IPS DF 6.9 (cell line): ENCODE measurements at regions not wholly inside any gene's neighbourhood (a gene's known extent, or its start where the extent isn't known, plus 50 kb on each side); places are given as distances from the start of the nearest gene placed in this dataset.
"Not testable (repeated sequence)": the region's sequence is repeated elsewhere in the genome, so short reads cannot be mapped to it uniquely, and the experiment has no call there.

Source experiments
- DNase-seq: peaks from one replicate; pipeline ENCODE4 v3.0.0-alpha.2; 2013; ENCODE audit warnings: low read depth, low spot score
- H3K27ac ChIP-seq: one replicate; pipeline ENCODE4 v1.5.1; 2013; ENCODE audit warnings: low read length, control low read depth
- H3K27me3 ChIP-seq: 2 replicates; pipeline ENCODE4 v1.6.1; 2013; ENCODE audit warnings: mild to moderate bottlenecking, low read length; ENCODE audit not compliant: control insufficient read depth, insufficient read depth
- H3K36me3 ChIP-seq: 2 replicates; pipeline ENCODE4 v1.6.1; 2013; ENCODE audit warnings: low read length; ENCODE audit not compliant: control insufficient read depth, insufficient read depth
- H3K4me1 ChIP-seq: 2 replicates; pipeline ENCODE4 v1.6.1; 2013; ENCODE audit warnings: low read length; ENCODE audit not compliant: control insufficient read depth, insufficient read depth
- H3K4me3 ChIP-seq: 2 replicates; pipeline ENCODE4 v1.5.1; 2013; ENCODE audit warnings: mild to moderate bottlenecking, low read length
- H3K9me3 ChIP-seq: 2 replicates; pipeline ENCODE4 v1.6.1; 2013; ENCODE audit warnings: low read length, inconsistent platforms; ENCODE audit not compliant: control insufficient read depth, insufficient read depth
- WGBS: extraction: QIAGEN DNeasy Blood & Tissue Kit; methylation state at CpG from one replicate; pipeline ENCODE4 v1.1.7; 2013; ENCODE audit warnings: mixed read lengths, missing lambda C conversion rate; ENCODE audit not compliant: insufficient read length, insufficient coverage; 5-methylcytosine and 5-hydroxymethylcytosine counted together

DNA sequence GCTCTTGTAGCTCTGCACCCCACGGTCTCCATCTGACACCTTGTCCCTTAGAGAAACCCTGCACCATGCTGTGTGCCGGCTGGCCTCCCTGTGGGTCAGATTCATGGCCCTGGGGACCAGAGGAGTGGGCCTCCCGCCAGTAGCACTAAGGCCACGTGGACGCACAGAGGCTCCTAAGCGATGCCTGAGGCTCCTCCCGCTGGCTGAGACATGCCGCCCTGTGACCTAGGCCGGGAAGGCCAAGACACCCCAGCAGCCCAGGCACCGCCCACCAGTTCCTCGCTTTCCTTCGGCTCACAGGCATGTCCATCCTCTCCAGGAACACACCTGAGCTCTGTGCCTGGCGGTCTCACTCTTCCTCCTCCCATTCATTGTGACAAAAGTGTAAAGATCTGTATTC lies 311.0 kb downstream of the THBS2 start:
- H3K4me1 ChIP-seq: no peaks in the 10 kb centered on the region
- no peaks in the 10 kb centered on the region for H3K9me3 ChIP-seq
- no peak overlapping the region for H3K4me3 ChIP-seq
- H3K27me3 ChIP-seq: no peaks in the 10 kb centered on the region
- H3K27ac ChIP-seq: no peak overlapping the region
- no CpG with 5 or more reads among the region's 13 CpGs for WGBS
- H3K36me3 ChIP-seq: no peaks in the 10 kb centered on the region
- DNase-seq: no peak

DNA sequence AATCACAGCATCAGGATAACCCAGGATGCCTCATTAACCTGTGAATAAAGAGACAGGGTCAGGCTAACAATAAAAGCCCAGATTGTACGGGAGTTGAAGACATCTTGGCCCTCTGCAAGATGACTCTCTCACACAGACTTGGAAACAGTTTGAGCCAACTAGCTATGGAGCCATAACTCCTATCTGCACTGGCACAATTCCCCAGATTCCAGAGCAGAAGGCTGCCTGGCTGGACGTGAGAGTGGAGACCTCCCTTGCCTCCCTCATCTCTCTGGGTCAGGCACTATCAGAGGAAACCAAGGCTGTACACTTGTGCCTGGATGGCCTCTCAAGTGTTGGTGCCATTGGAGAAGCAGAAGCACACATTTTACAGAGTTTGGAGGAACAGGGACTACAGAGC lies 312.6 kb downstream of the THBS2 start:
- WGBS: no CpG with 5 or more reads among the region's 2 CpGs
- Histone ChIP-seq H3K4me1 (no peaks in the 10 kb centered on the region), H3K4me3 (no peak overlapping the region), H3K9me3 (no peaks in the 10 kb centered on the region), H3K36me3 (no peaks in the 10 kb centered on the region), H3K27me3 (no peaks in the 10 kb centered on the region), H3K27ac (no peak overlapping the region)
- DNase-seq: no peak

GRCh38 chr6:168939796-168940195 lies 313.9 kb downstream of the THBS2 start:
- Histone ChIP-seq H3K4me3 (no peak overlapping the region), H3K36me3 (no peaks in the 10 kb centered on the region), H3K27me3 (no peaks in the 10 kb centered on the region), H3K4me1 (no peaks in the 10 kb centered on the region), H3K9me3 (no peaks in the 10 kb centered on the region), H3K27ac (no peak overlapping the region)
- WGBS: no CpG with 5 or more reads among the region's 13 CpGs
- DNase-seq: no peak

- no CpG with 5 or more reads among the region's 4 CpGs for WGBS
- Histone ChIP-seq H3K36me3 (no peaks in the 10 kb centered on the region), H3K27me3 (no peaks in the 10 kb centered on the region), H3K27ac (no peak overlapping the region), H3K4me1 (no peaks in the 10 kb centered on the region), H3K9me3 (no peaks in the 10 kb centered on the region), H3K4me3 (no peak overlapping the region)
- DNase-seq: no peak
Observed at GRCh38 chr6:168939041-168939440, 314.6 kb downstream of the THBS2 start.

- DNase-seq: no peak
- no peak overlapping the region for H3K27ac ChIP-seq
- H3K9me3 ChIP-seq: no peaks in the 10 kb centered on the region
- no peaks in the 10 kb centered on the region for H3K4me1 ChIP-seq
- WGBS: no CpG with 5 or more reads among the region's 12 CpGs
- no peaks in the 10 kb centered on the region for H3K36me3 ChIP-seq
- H3K27me3 ChIP-seq: no peaks in the 10 kb centered on the region
- no peak overlapping the region for H3K4me3 ChIP-seq
Observed at GRCh38 chr6:168938546-168938945, 315.1 kb downstream of the THBS2 start.

- Histone ChIP-seq H3K4me1 (no peaks in the 10 kb centered on the region), H3K27me3 (no peaks in the 10 kb centered on the region), H3K36me3 (no peaks in the 10 kb centered on the region), H3K9me3 (peaks cover 3% of the 10 kb centered on the region; the same call in 1 of the 2 replicates), H3K4me3 (no peak overlapping the region), H3K27ac (no peak overlapping the region)
- no peak for DNase-seq
- no CpG with 5 or more reads among the region's 7 CpGs for WGBS
Observed at GRCh38 chr6:168937054-168937453, 316.6 kb downstream of the THBS2 start.

DNA sequence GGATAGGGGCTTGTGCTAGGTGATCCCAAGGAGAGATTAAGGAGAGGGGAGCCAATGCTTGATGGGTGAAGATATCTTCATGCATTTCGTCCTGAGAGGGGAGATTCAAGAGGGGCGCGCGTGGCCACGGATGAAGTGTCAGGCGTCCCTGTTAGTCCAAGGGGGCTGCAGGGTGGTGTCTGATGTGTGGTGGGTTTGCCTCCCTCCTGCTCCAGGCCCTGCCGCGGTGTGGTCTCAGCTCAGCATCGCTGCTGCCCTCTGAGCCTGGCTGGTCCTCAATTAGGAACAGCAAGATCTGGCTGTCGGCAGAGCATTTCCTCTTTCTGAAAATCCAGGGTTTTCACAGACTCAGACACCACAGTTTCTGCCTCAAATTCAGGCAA lies 318.0 kb downstream of the THBS2 start:
- H3K4me1 ChIP-seq: no peaks in the 10 kb centered on the region
- no peak overlapping the region for H3K4me3 ChIP-seq
- H3K27me3 ChIP-seq: no peaks in the 10 kb centered on the region
- H3K9me3 ChIP-seq: peaks cover 3% of the 10 kb centered on the region; the same call in 1 of the 2 replicates
- H3K36me3 ChIP-seq: no peaks in the 10 kb centered on the region
- WGBS: no CpG with 5 or more reads among the region's 10 CpGs
- DNase-seq: no peak
- no peak overlapping the region for H3K27ac ChIP-seq

- no peak overlapping the region for H3K4me3 ChIP-seq
- H3K27ac ChIP-seq: no peak overlapping the region
- no CpG with 5 or more reads among the region's 25 CpGs for WGBS
- H3K27me3 ChIP-seq: no peaks in the 10 kb centered on the region
- DNase-seq: no peak
- H3K9me3 ChIP-seq: peaks cover 3% of the 10 kb centered on the region; the same call in 1 of the 2 replicates
- no peaks in the 10 kb centered on the region for H3K36me3 ChIP-seq
- H3K4me1 ChIP-seq: no peaks in the 10 kb centered on the region
Observed at GRCh38 chr6:168934660-168935627, 318.7 kb downstream of the THBS2 start.

- H3K27ac ChIP-seq: not testable (repeated sequence)
- no CpG with 5 or more reads among the region's 16 CpGs for WGBS
Observed at GRCh38 chr6:168932171-168932570, 321.5 kb downstream of the THBS2 start.

DNA sequence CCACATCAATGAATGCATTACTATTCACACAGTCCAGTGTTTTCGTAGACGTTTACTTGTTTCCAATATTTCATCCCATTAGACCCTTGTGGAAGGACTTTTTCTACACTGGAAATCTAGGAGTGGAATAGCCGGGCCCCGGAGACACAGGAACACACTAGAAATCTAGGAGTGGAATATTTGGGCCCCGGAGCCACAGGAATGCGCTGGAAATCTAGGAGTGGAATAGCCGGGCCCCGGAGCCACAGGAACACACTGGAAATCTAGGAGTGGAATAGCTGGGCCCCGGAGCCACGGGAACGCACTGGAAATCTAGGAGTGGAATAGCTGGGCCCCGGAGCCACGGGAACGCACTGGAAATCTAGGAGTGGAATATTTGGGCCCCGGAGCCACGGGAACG lies 322.6 kb downstream of the THBS2 start:
- H3K9me3 ChIP-seq, H3K36me3 ChIP-seq, H3K4me1 ChIP-seq, H3K4me3 ChIP-seq, DNase-seq, H3K27me3 ChIP-seq, H3K27ac ChIP-seq: not testable (repeated sequence)
- no CpG with 5 or more reads among the region's 17 CpGs for WGBS

More at GRCh38 chr6:168932171-168932570, 321.5 kb downstream of the THBS2 start:
- H3K9me3 ChIP-seq, DNase-seq, H3K4me1 ChIP-seq, H3K27me3 ChIP-seq, H3K36me3 ChIP-seq, H3K4me3 ChIP-seq: not testable (repeated sequence)
